ENCODE measurements at regions not wholly inside any gene's neighbourhood (a gene's known extent, or its start where the extent isn't known, plus 50 kb on each side); places are given as distances from the start of the nearest gene placed in this dataset.

GRCh38 chr2:160564591-160564990 is 71.0 kb upstream of the RBMS1 start:
- Histone ChIP-seq H3K4me3 (ENCODE audit: low read length in 2 of 2) (no peak overlapping the region), H3K9me3 (ENCODE audit: control insufficient read depth in 1 of 2, low read length in 2 of 2) (no peaks in the 10 kb centered on the region), H3K27ac (ENCODE audit: low read depth, low read length) (no peak overlapping the region), H3K36me3 (ENCODE audit: insufficient read depth, low read length) (no peaks in the 10 kb centered on the region), H3K27me3 (ENCODE audit: insufficient read depth, low read length) (no peaks in the 10 kb centered on the region), H3K4me1 (ENCODE audit: insufficient read depth, low read length) (no peaks in the 10 kb centered on the region)
- intact Hi-C loops (cut with micrococcal nuclease), result no loop called here
- Mint-ChIP-seq H3K9me3 (no peaks in the 10 kb centered on the region), H3K4me3 (no peak overlapping the region), H3K4me1 (peaks cover 0 to 10% (median 6%) of the 10 kb centered on the region in 4 donors), H3K27me3 (no peaks in the 10 kb centered on the region), H3K36me3 (no peaks in the 10 kb centered on the region), H3K27ac (no peak overlapping the region)
- DNase-seq, result no peak
- ChIA-PET POLR2A (ENCODE audit: partially characterized antibody) (no interaction called here), CTCF (ENCODE audit: partially characterized antibody) (interaction anchor here (1.2 to 1.4 kb wide), 2 partner anchors 17 to 28 kb away, joined by 3 read pairs; no protein-coding TSS in a partner anchor)

- H3K27ac Mint-ChIP-seq, result no peak overlapping the region
- H3K36me3 Mint-ChIP-seq, result no peaks in the 10 kb centered on the region
- ChIA-PET CTCF (ENCODE audit: partially characterized antibody) (interaction anchor here (1.2 to 1.4 kb wide), 2 partner anchors 16 to 29 kb away, joined by 3 read pairs; no protein-coding TSS in a partner anchor), POLR2A (ENCODE audit: partially characterized antibody) (no interaction called here)
- Histone ChIP-seq H3K27ac (ENCODE audit: low read depth, low read length) (no peak overlapping the region), H3K27me3 (ENCODE audit: insufficient read depth, low read length) (no peaks in the 10 kb centered on the region), H3K4me3 (ENCODE audit: low read length in 2 of 2) (no peak overlapping the region), H3K9me3 (ENCODE audit: control insufficient read depth in 1 of 2, low read length in 2 of 2) (no peaks in the 10 kb centered on the region), H3K4me1 (ENCODE audit: insufficient read depth, low read length) (no peaks in the 10 kb centered on the region), H3K36me3 (ENCODE audit: insufficient read depth, low read length) (no peaks in the 10 kb centered on the region)
- H3K4me1 Mint-ChIP-seq, result peaks cover 0 to 10% (median 6%) of the 10 kb centered on the region in 4 donors
- no peak overlapping the region for H3K4me3 Mint-ChIP-seq
- no peaks in the 10 kb centered on the region for H3K9me3 Mint-ChIP-seq
- intact Hi-C loops (cut with micrococcal nuclease), result no loop called here
- no peak for DNase-seq
- H3K27me3 Mint-ChIP-seq, result no peaks in the 10 kb centered on the region
Measured at GRCh38 chr2:160565099-160565845, 71.7 kb upstream of the RBMS1 start.

GRCh38 chr2:160566717-160567116 is 73.1 kb upstream of the RBMS1 start:
- no peaks in the 10 kb centered on the region for H3K27me3 ChIP-seq (ENCODE audit: insufficient read depth, low read length)
- CTCF ChIA-PET (ENCODE audit: partially characterized antibody), result no interaction called here
- intact Hi-C loops (cut with micrococcal nuclease), result no loop called here

GRCh38 chr2:160568856-160569255 is 75.2 kb upstream of the RBMS1 start:
- Histone ChIP-seq H3K27me3 (ENCODE audit: insufficient read depth, low read length) (no peaks in the 10 kb centered on the region), H3K4me3 (ENCODE audit: low read length in 2 of 2) (no peak overlapping the region), H3K36me3 (ENCODE audit: insufficient read depth, low read length) (no peaks in the 10 kb centered on the region), H3K9me3 (ENCODE audit: control insufficient read depth in 1 of 2, low read length in 2 of 2) (no peaks in the 10 kb centered on the region), H3K4me1 (ENCODE audit: insufficient read depth, low read length) (no peaks in the 10 kb centered on the region), H3K27ac (ENCODE audit: low read depth, low read length) (no peak overlapping the region)
- no peak for DNase-seq
- peaks cover 0 to 1% of the 10 kb centered on the region in 2 donors for H3K36me3 Mint-ChIP-seq
- ChIA-PET CTCF (ENCODE audit: partially characterized antibody) (no interaction called here), POLR2A (ENCODE audit: partially characterized antibody) (no interaction called here)
- peaks cover 0 to 10% (median 6%) of the 10 kb centered on the region in 4 donors for H3K4me1 Mint-ChIP-seq
- intact Hi-C loops (cut with micrococcal nuclease), result no loop called here
- no peak overlapping the region for H3K4me3 Mint-ChIP-seq
- H3K9me3 Mint-ChIP-seq, result peaks cover 0 to 20% (median 15%) of the 10 kb centered on the region in 8 donors
- no peak overlapping the region for H3K27ac Mint-ChIP-seq
- no peaks in the 10 kb centered on the region for H3K27me3 Mint-ChIP-seq

More at GRCh38 chr2:160566717-160567116, 73.1 kb upstream of the RBMS1 start:
- no peaks in the 10 kb centered on the region for H3K4me1 ChIP-seq (ENCODE audit: insufficient read depth, low read length)
- Mint-ChIP-seq H3K9me3 (peaks cover 0 to 5% (median 3%) of the 10 kb centered on the region in 8 donors), H3K4me3 (no peak overlapping the region), H3K27me3 (no peaks in the 10 kb centered on the region), H3K27ac (no peak overlapping the region), H3K36me3 (no peaks in the 10 kb centered on the region), H3K4me1 (peaks cover 0 to 10% (median 6%) of the 10 kb centered on the region in 4 donors)
- no peak overlapping the region for H3K4me3 ChIP-seq (ENCODE audit: low read length in 2 of 2)
- DNase-seq, result no peak
- H3K36me3 ChIP-seq (ENCODE audit: insufficient read depth, low read length), result no peaks in the 10 kb centered on the region
- POLR2A ChIA-PET (ENCODE audit: partially characterized antibody), result no interaction called here
- H3K27ac ChIP-seq (ENCODE audit: low read depth, low read length), result no peak overlapping the region
- no peaks in the 10 kb centered on the region for H3K9me3 ChIP-seq (ENCODE audit: control insufficient read depth in 1 of 2, low read length in 2 of 2)

GRCh38 chr2:160570376-160570775 is 76.8 kb upstream of the RBMS1 start:
- no peak for DNase-seq
- Mint-ChIP-seq H3K4me3 (peak overlapping the region in 1 of 8 donors; percentile 32), H3K27ac (no peak overlapping the region), H3K4me1 (no peaks in the 10 kb centered on the region), H3K27me3 (no peaks in the 10 kb centered on the region), H3K36me3 (peaks cover 0 to 1% of the 10 kb centered on the region in 2 donors), H3K9me3 (peaks cover 0 to 20% (median 15%) of the 10 kb centered on the region in 8 donors)
- Histone ChIP-seq H3K4me1 (ENCODE audit: insufficient read depth, low read length) (no peaks in the 10 kb centered on the region), H3K9me3 (ENCODE audit: control insufficient read depth in 1 of 2, low read length in 2 of 2) (no peaks in the 10 kb centered on the region), H3K4me3 (ENCODE audit: low read length in 2 of 2) (no peak overlapping the region), H3K36me3 (ENCODE audit: insufficient read depth, low read length) (no peaks in the 10 kb centered on the region), H3K27ac (ENCODE audit: low read depth, low read length) (no peak overlapping the region), H3K27me3 (ENCODE audit: insufficient read depth, low read length) (no peaks in the 10 kb centered on the region)
- ChIA-PET POLR2A (ENCODE audit: partially characterized antibody) (no interaction called here), CTCF (ENCODE audit: partially characterized antibody) (no interaction called here)
- intact Hi-C loops (cut with micrococcal nuclease), result no loop called here

- Histone ChIP-seq H3K27ac (ENCODE audit: low read depth, low read length) (no peak overlapping the region), H3K36me3 (ENCODE audit: insufficient read depth, low read length) (no peaks in the 10 kb centered on the region), H3K4me1 (ENCODE audit: insufficient read depth, low read length) (no peaks in the 10 kb centered on the region), H3K27me3 (ENCODE audit: insufficient read depth, low read length) (no peaks in the 10 kb centered on the region), H3K9me3 (ENCODE audit: control insufficient read depth in 1 of 2, low read length in 2 of 2) (no peaks in the 10 kb centered on the region), H3K4me3 (ENCODE audit: low read length in 2 of 2) (no peak overlapping the region)
- intact Hi-C loops (cut with micrococcal nuclease), result no loop called here
- Mint-ChIP-seq H3K4me1 (no peaks in the 10 kb centered on the region), H3K9me3 (peaks cover 0 to 20% (median 15%) of the 10 kb centered on the region in 8 donors), H3K27me3 (no peaks in the 10 kb centered on the region), H3K4me3 (no peak overlapping the region), H3K27ac (no peak overlapping the region), H3K36me3 (peaks cover 0 to 1% of the 10 kb centered on the region in 2 donors)
- ChIA-PET POLR2A (ENCODE audit: partially characterized antibody) (no interaction called here), CTCF (ENCODE audit: partially characterized antibody) (no interaction called here)
- no peak for DNase-seq
Measured at GRCh38 chr2:160574468-160575140, 81.0 kb upstream of the RBMS1 start.

- ChIA-PET CTCF (ENCODE audit: partially characterized antibody) (no interaction called here), POLR2A (ENCODE audit: partially characterized antibody) (no interaction called here)
- H3K4me3 ChIP-seq (ENCODE audit: low read length in 2 of 2), result no peak overlapping the region
- no peaks in the 10 kb centered on the region for H3K4me1 ChIP-seq (ENCODE audit: insufficient read depth, low read length)
- H3K4me3 Mint-ChIP-seq, result no peak overlapping the region
- H3K27ac ChIP-seq (ENCODE audit: low read depth, low read length), result no peak overlapping the region
- H3K36me3 Mint-ChIP-seq, result peaks cover 0 to 1% of the 10 kb centered on the region in 2 donors
- no peak for DNase-seq
- H3K4me1 Mint-ChIP-seq, result no peaks in the 10 kb centered on the region
- no peaks in the 10 kb centered on the region for H3K27me3 ChIP-seq (ENCODE audit: insufficient read depth, low read length)
- intact Hi-C loops (cut with micrococcal nuclease), result no loop called here
- no peaks in the 10 kb centered on the region for H3K27me3 Mint-ChIP-seq
- no peak overlapping the region for H3K27ac Mint-ChIP-seq
- H3K9me3 ChIP-seq (ENCODE audit: control insufficient read depth in 1 of 2, low read length in 2 of 2), result no peaks in the 10 kb centered on the region
- H3K9me3 Mint-ChIP-seq, result peaks cover 0 to 20% (median 15%) of the 10 kb centered on the region in 8 donors
- H3K36me3 ChIP-seq (ENCODE audit: insufficient read depth, low read length), result no peaks in the 10 kb centered on the region
Measured at GRCh38 chr2:160575368-160575767, 81.8 kb upstream of the RBMS1 start.

Measured in CD4-positive, alpha-beta memory T cell (primary cell).